VCaP (cell line): ENCODE measurements at regions not wholly inside any gene's neighbourhood (a gene's known extent, or its start where the extent isn't known, plus 50 kb on each side); places are given as distances from the start of the nearest gene placed in this dataset.

ENCODE experiments used
- H3K27ac ChIP-seq: fragments of 450-650 bp; 2 replicates; pipeline ENCODE4 v1.5.1; 2017
- TF ChIP-seq, protein P1 (sequence below): fragments of 450-650 bp; conservative IDR thresholded peaks from 2 replicates; pipeline ENCODE4 v1.5.1; 2017; ENCODE audit warnings: mild to moderate bottlenecking, moderate library complexity

DNA sequence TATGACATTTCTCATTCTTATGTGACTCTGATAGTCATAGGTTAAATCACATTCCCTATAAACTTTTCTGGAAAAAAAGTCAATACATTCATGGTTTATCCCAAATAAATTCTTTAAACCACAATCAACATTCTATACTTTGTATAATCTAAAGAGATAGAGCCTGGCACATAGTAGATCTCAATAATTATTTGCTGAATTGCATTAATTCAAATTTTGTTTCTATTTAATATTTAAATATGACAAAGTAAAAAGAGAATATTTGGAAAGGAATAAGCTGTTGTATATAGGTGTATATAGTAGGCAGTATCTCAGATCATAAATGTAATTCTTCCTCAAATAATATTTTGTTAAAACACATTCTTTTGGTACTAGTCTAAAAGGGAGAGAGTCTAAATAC, 102.2 kb upstream of the USP15 start:
- no peak overlapping the region for H3K27ac ChIP-seq
- TF ChIP-seq, protein P1, sequence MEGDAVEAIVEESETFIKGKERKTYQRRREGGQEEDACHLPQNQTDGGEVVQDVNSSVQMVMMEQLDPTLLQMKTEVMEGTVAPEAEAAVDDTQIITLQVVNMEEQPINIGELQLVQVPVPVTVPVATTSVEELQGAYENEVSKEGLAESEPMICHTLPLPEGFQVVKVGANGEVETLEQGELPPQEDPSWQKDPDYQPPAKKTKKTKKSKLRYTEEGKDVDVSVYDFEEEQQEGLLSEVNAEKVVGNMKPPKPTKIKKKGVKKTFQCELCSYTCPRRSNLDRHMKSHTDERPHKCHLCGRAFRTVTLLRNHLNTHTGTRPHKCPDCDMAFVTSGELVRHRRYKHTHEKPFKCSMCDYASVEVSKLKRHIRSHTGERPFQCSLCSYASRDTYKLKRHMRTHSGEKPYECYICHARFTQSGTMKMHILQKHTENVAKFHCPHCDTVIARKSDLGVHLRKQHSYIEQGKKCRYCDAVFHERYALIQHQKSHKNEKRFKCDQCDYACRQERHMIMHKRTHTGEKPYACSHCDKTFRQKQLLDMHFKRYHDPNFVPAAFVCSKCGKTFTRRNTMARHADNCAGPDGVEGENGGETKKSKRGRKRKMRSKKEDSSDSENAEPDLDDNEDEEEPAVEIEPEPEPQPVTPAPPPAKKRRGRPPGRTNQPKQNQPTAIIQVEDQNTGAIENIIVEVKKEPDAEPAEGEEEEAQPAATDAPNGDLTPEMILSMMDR = no peak

- H3K27ac ChIP-seq = no peak overlapping the region
- TF ChIP-seq, protein P1 = no peak
Measured at GRCh38 chr12:62158461-62159360, 101.5 kb upstream of the USP15 start.

- TF ChIP-seq, protein P1 = no peak
Measured at GRCh38 chr12:62162214-62162613, 98.0 kb upstream of the USP15 start.

DNA sequence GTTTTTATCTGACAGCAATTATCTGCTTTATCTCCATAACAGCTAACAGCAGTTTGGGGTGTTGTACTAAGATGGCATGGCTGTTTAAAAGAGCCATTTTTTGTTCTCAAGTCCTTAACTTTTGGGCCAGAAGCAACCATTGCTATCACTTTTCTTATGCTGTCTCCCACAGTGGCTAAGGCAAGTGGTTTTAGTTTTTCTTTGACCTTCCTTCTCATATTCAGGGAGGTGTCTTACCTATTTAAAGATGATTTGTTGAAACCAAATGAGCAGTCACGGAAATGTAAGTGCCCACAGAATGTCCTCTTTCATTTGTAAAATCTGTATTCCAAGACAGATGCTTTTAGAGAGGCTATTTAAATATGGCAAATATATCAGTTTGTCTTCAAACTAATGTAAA, 96.8 kb upstream of the USP15 start:
- TF ChIP-seq, protein P1 = no peak
- no peak overlapping the region for H3K27ac ChIP-seq

More at GRCh38 chr12:62162214-62162613, 98.0 kb upstream of the USP15 start:
- no peak overlapping the region for H3K27ac ChIP-seq

DNA sequence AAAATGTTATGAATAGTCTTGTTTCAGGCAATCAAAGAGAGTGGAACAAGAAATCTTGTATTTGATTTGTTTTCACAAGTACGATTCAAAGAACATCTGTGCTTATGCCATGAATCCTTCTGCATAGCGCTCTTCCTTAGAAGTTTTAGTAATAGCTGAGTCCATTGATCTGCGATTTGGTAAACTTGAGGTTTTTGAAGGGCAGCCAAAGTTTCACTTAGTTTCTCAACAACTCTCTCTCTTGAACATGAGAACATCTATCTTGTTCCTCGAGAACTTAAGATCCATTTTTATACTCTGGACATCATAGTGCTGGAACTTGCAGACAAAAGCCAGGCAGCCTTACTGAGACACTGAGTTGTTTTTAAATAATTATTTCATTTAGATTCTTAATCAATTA, 96.2 kb upstream of the USP15 start:
- no peak overlapping the region for H3K27ac ChIP-seq
- TF ChIP-seq, protein P1 = no peak

DNA sequence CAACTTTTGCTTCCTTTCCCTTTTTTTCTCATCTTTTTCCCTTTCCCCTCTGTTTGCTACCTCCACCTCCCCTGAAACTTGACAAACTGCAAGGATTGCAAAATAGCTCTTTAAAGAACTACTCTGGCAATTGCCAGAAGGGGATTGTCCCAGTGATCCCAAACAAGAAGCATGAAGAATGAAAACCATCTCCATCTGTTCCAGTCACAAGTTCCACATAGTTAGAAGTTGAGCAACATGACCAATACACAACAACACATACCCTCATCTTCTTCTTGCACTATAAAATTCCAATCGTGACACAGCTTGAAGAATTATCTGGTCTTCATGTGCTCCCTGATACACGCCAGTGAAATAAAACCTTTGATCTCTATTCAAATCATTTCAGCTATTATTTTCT, 93.7 kb upstream of the USP15 start:
- no peak overlapping the region for H3K27ac ChIP-seq
- TF ChIP-seq, protein P1 = no peak

- no peak overlapping the region for H3K27ac ChIP-seq
- TF ChIP-seq, protein P1 = no peak
Measured at GRCh38 chr12:62168411-62168810, 91.8 kb upstream of the USP15 start.
